HG02884 (cell line): ENCODE measurements at regions not wholly inside any gene's neighbourhood (a gene's known extent, or its start where the extent isn't known, plus 50 kb on each side); places are given as distances from the start of the nearest gene placed in this dataset.

ENCODE experiments used
- ATAC-seq: cut with Tn5 transposase; IDR thresholded peaks from one replicate; pipeline ENCODE4 v1.9.1; 2021; ENCODE audit warnings: mild to moderate bottlenecking, moderate library complexity; ENCODE audit not compliant: unreplicated experiment

- no peak for ATAC-seq
These were observed 190.0 kb downstream of the DHX35 start for GRCh38 chr20:39152126-39152525.

GRCh38 chr20:39150501-39150900 lies 188.4 kb downstream of the DHX35 start:
- no peak for ATAC-seq

GRCh38 chr20:39146394-39146793 lies 184.2 kb downstream of the DHX35 start:
- ATAC-seq: no peak

- no peak for ATAC-seq
These were observed 183.8 kb downstream of the DHX35 start for GRCh38 chr20:39145921-39146320.

GRCh38 chr20:39144757-39145156 lies 182.6 kb downstream of the DHX35 start:
- ATAC-seq: no peak

GRCh38 chr20:39142407-39143096 lies 180.4 kb downstream of the DHX35 start:
- ATAC-seq: no peak

GRCh38 chr20:39137299-39137698 lies 175.2 kb downstream of the DHX35 start:
- ATAC-seq: no peak

- no peak for ATAC-seq
These were observed 174.7 kb downstream of the DHX35 start for GRCh38 chr20:39136798-39137197.

- ATAC-seq: no peak
These were observed 173.9 kb downstream of the DHX35 start for GRCh38 chr20:39135885-39136544.

GRCh38 chr20:39133201-39133600 lies 171.1 kb downstream of the DHX35 start:
- ATAC-seq: no peak

GRCh38 chr20:39132511-39132910 lies 170.4 kb downstream of the DHX35 start:
- ATAC-seq: no peak

GRCh38 chr20:39132093-39132492 lies 169.9 kb downstream of the DHX35 start:
- ATAC-seq: no peak

GRCh38 chr20:39130627-39131026 lies 168.5 kb downstream of the DHX35 start:
- ATAC-seq: no peak

- ATAC-seq: no peak
These were observed 167.4 kb downstream of the DHX35 start for GRCh38 chr20:39129523-39129922.

GRCh38 chr20:39124064-39124463 lies 161.9 kb downstream of the DHX35 start:
- ATAC-seq: no peak

- ATAC-seq: no peak
These were observed 161.0 kb downstream of the DHX35 start for GRCh38 chr20:39123185-39123557.

- no peak for ATAC-seq
These were observed 155.3 kb downstream of the DHX35 start for GRCh38 chr20:39117491-39117890.

- no peak for ATAC-seq
These were observed 153.9 kb downstream of the DHX35 start for GRCh38 chr20:39116020-39116419.

- no peak for ATAC-seq
These were observed 150.1 kb downstream of the DHX35 start for GRCh38 chr20:39112178-39112743.

- ATAC-seq: no peak
These were observed 149.4 kb downstream of the DHX35 start for GRCh38 chr20:39111359-39112177.

GRCh38 chr20:39110819-39111136 lies 148.6 kb downstream of the DHX35 start:
- no peak for ATAC-seq
